ENCODE measurements at regions not wholly inside any gene's neighbourhood (a gene's known extent, or its start where the extent isn't known, plus 50 kb on each side); places are given as distances from the start of the nearest gene placed in this dataset.

- Histone ChIP-seq H2BK20ac (ENCODE audit: low read depth, low read length, poor library complexity, severe bottlenecking) (no peak overlapping the region), H3T11ph (ENCODE audit: low read length) (no peak overlapping the region), H3K9me3 (ENCODE audit: control insufficient read depth, low read depth, low read length) (no peaks in the 10 kb centered on the region), H3K18ac (ENCODE audit: insufficient read length, low read depth, low read length) (no peak overlapping the region), H3K23me2 (ENCODE audit: insufficient read length, low read depth, low read length, poor library complexity, severe bottlenecking) (no peaks in the 10 kb centered on the region), H3K4me1 (ENCODE audit: insufficient read depth, low read length) (peaks cover 4% of the 10 kb centered on the region; the same call in 1 of the 2 replicates), H4K20me1 (ENCODE audit: control insufficient read depth, insufficient read depth, insufficient read length) (no peaks in the 10 kb centered on the region), H3K27ac (ENCODE audit: insufficient read length, low read depth, low read length) (no peak overlapping the region), H3K14ac (ENCODE audit: insufficient read depth, low read length) (no peak overlapping the region), H3K27me3 (ENCODE audit: insufficient read depth, low read length) (no peaks in the 10 kb centered on the region), H2BK120ac (ENCODE audit: low read depth, low read length, poor library complexity, severe bottlenecking) (no peak overlapping the region), H4K91ac (ENCODE audit: insufficient read length, low read depth, low read length) (no peak overlapping the region), H3K56ac (ENCODE audit: insufficient read length, low read depth, low read length) (no peak overlapping the region), H2AFZ (ENCODE audit: low read length) (no peak overlapping the region), H4K5ac (ENCODE audit: insufficient read length, low read depth, low read length) (no peak overlapping the region), H2AK5ac (ENCODE audit: insufficient read length, low read length) (no peak overlapping the region), H2BK15ac (ENCODE audit: low read depth, low read length) (no peak overlapping the region), H3K4ac (ENCODE audit: low read depth, low read length) (no peak overlapping the region), H3K79me1 (ENCODE audit: insufficient read depth, low read depth, low read length, poor library complexity, severe bottlenecking) (no peaks in the 10 kb centered on the region), H3K9ac (ENCODE audit: extremely low read depth, insufficient read length, low read length) (no peak overlapping the region), H3K4me2 (ENCODE audit: insufficient read depth, insufficient read length, low read length) (no peak overlapping the region), H2BK5ac (ENCODE audit: insufficient read length, low read length) (no peak overlapping the region), H4K8ac (replicated peaks; ENCODE audit: insufficient read length, low read depth, low read length) (no peak overlapping the region), H3K79me2 (ENCODE audit: insufficient read depth, low read length) (no peaks in the 10 kb centered on the region), H2BK12ac (ENCODE audit: insufficient read length, low read depth, low read length) (no peak overlapping the region), H3K23ac (ENCODE audit: insufficient read length, low read depth, low read length) (no peak overlapping the region)
- no peak for TF ChIP-seq CTCF (conservative IDR thresholded peaks at IDR 0.05)
- H3K27me3 Mint-ChIP-seq (ENCODE audit: low read depth), result peaks cover 3% of the 10 kb centered on the region
- H3K9me3 Mint-ChIP-seq, result no peaks in the 10 kb centered on the region; a peak in 1 of 5 replicates
- WGBS (ENCODE audit: extremely low coverage, insufficient read length, low lambda C conversion rate), result no CpG with 5 or more reads among the region's 4 CpGs
- peak; percentile 12 for DNase-seq
- H3K4me1 Mint-ChIP-seq, result peaks cover 31 to 36% of the 10 kb centered on the region in 2 experiments
- no peaks in the 10 kb centered on the region; a peak in 1 of 7 replicates for H3K36me3 Mint-ChIP-seq (ENCODE audit: insufficient read depth in 1 of 3, low read depth in 3 of 3)
- H3K27ac Mint-ChIP-seq, result no peak overlapping the region
- no peak overlapping the region for H3K4me3 Mint-ChIP-seq
Measured at GRCh38 chr22:19626666-19627065, 87.6 kb upstream of the SEPTIN5 start.

All from H9 (cell line).